ENCODE measurements at regions not wholly inside any gene's neighbourhood (a gene's known extent, or its start where the extent isn't known, plus 50 kb on each side); places are given as distances from the start of the nearest gene placed in this dataset.

- no peak for TF ChIP-seq EZH2 (IDR thresholded peaks at IDR 0.05)
- TF ChIP-seq, protein P1, sequence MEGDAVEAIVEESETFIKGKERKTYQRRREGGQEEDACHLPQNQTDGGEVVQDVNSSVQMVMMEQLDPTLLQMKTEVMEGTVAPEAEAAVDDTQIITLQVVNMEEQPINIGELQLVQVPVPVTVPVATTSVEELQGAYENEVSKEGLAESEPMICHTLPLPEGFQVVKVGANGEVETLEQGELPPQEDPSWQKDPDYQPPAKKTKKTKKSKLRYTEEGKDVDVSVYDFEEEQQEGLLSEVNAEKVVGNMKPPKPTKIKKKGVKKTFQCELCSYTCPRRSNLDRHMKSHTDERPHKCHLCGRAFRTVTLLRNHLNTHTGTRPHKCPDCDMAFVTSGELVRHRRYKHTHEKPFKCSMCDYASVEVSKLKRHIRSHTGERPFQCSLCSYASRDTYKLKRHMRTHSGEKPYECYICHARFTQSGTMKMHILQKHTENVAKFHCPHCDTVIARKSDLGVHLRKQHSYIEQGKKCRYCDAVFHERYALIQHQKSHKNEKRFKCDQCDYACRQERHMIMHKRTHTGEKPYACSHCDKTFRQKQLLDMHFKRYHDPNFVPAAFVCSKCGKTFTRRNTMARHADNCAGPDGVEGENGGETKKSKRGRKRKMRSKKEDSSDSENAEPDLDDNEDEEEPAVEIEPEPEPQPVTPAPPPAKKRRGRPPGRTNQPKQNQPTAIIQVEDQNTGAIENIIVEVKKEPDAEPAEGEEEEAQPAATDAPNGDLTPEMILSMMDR (IDR thresholded peaks at IDR 0.05) = no peak
- TF ChIP-seq EZH2phosphoT487 (IDR thresholded peaks at IDR 0.05) = no peak
- peaks cover 2% of the 10 kb centered on the region for H3K9me3 Mint-ChIP-seq
- H3K27me3 Mint-ChIP-seq (ENCODE audit: insufficient read depth, low read depth) = peaks cover 2% of the 10 kb centered on the region
Measured at GRCh38 chr6:74458536-74458935, 747.3 kb downstream of the COL12A1 start.

GRCh38 chr6:74455786-74456185 lies 750.1 kb downstream of the COL12A1 start:
- Histone ChIP-seq H3K27me3 (no peaks in the 10 kb centered on the region), H3K4me1 (no peaks in the 10 kb centered on the region), H3K79me2 (ENCODE audit: low read depth) (no peaks in the 10 kb centered on the region), H3K27ac (no peak overlapping the region), H3K4me3 (no peak overlapping the region), H3K9ac (no peak overlapping the region), H3K4me2 (no peak overlapping the region), H2AFZ (replicated peaks) (no peak overlapping the region), H3K36me3 (no peaks in the 10 kb centered on the region), H3F3A (ENCODE audit: low read depth) (no peaks in the 10 kb centered on the region), H3K9me3 (ENCODE audit: low read depth) (no peaks in the 10 kb centered on the region), H4K20me1 (ENCODE audit: low read depth) (no peaks in the 10 kb centered on the region)
- Mint-ChIP-seq H3K9me3 (no peaks in the 10 kb centered on the region), H3K4me1 (peaks cover 3% of the 10 kb centered on the region), H3K36me3 (no peaks in the 10 kb centered on the region), H3K4me3 (no peak overlapping the region), H3K27me3 (ENCODE audit: insufficient read depth, low read depth) (peaks cover 2% of the 10 kb centered on the region), H3K27ac (no peak overlapping the region)
- no peak for DNase-seq (ENCODE audit: low spot score)
- TF ChIP-seq EZH2 (IDR thresholded peaks at IDR 0.05) (no peak), EZH2phosphoT487 (IDR thresholded peaks at IDR 0.05) (no peak)
- TF ChIP-seq, protein P1 (IDR thresholded peaks at IDR 0.05) = no peak

More at GRCh38 chr6:74458536-74458935, 747.3 kb downstream of the COL12A1 start:
- Mint-ChIP-seq H3K27ac (no peak overlapping the region), H3K4me3 (no peak overlapping the region), H3K36me3 (no peaks in the 10 kb centered on the region), H3K4me1 (peaks cover 3% of the 10 kb centered on the region)
- Histone ChIP-seq H3K9ac (no peak overlapping the region), H3K36me3 (no peaks in the 10 kb centered on the region), H2AFZ (replicated peaks) (no peak overlapping the region), H3K9me3 (ENCODE audit: low read depth) (no peaks in the 10 kb centered on the region), H3K79me2 (ENCODE audit: low read depth) (no peaks in the 10 kb centered on the region), H3K4me3 (no peak overlapping the region), H3K4me2 (no peak overlapping the region), H4K20me1 (ENCODE audit: low read depth) (no peaks in the 10 kb centered on the region), H3K27me3 (no peaks in the 10 kb centered on the region), H3K4me1 (no peaks in the 10 kb centered on the region), H3K27ac (no peak overlapping the region), H3F3A (ENCODE audit: low read depth) (no peaks in the 10 kb centered on the region)
- no peak for DNase-seq (ENCODE audit: low spot score)

GRCh38 chr6:74451953-74452352 lies 753.9 kb downstream of the COL12A1 start:
- no peak overlapping the region for H3K4me3 Mint-ChIP-seq
- no peaks in the 10 kb centered on the region for H3K27me3 ChIP-seq
- H3K27ac ChIP-seq = no peak overlapping the region
- no peaks in the 10 kb centered on the region for H3K36me3 ChIP-seq
- no peaks in the 10 kb centered on the region for H3K36me3 Mint-ChIP-seq
- H3K4me2 ChIP-seq = no peak overlapping the region
- no peaks in the 10 kb centered on the region for H3K9me3 ChIP-seq (ENCODE audit: low read depth)
- DNase-seq (ENCODE audit: low spot score) = no peak
- no peaks in the 10 kb centered on the region for H3K9me3 Mint-ChIP-seq
- no peak for TF ChIP-seq EZH2 (IDR thresholded peaks at IDR 0.05)
- TF ChIP-seq, protein P1 (IDR thresholded peaks at IDR 0.05) = no peak
- no peak for TF ChIP-seq EZH2phosphoT487 (IDR thresholded peaks at IDR 0.05)
- H3K4me1 ChIP-seq = no peaks in the 10 kb centered on the region
- H3F3A ChIP-seq (ENCODE audit: low read depth) = no peaks in the 10 kb centered on the region
- no peak overlapping the region for H2AFZ ChIP-seq (replicated peaks)
- H4K20me1 ChIP-seq (ENCODE audit: low read depth) = no peaks in the 10 kb centered on the region
- H3K4me1 Mint-ChIP-seq = peaks cover 3% of the 10 kb centered on the region
- no peak overlapping the region for H3K4me3 ChIP-seq
- no peaks in the 10 kb centered on the region for H3K79me2 ChIP-seq (ENCODE audit: low read depth)
- no peak overlapping the region for H3K9ac ChIP-seq
- H3K27me3 Mint-ChIP-seq (ENCODE audit: insufficient read depth, low read depth) = no peaks in the 10 kb centered on the region
- no peak overlapping the region for H3K27ac Mint-ChIP-seq
